ENCODE measurements at regions not wholly inside any gene's neighbourhood (a gene's known extent, or its start where the extent isn't known, plus 50 kb on each side); places are given as distances from the start of the nearest gene placed in this dataset.

- Histone ChIP-seq H3K36me3 (ENCODE audit: insufficient read depth) (no peaks in the 10 kb centered on the region), H3K79me2 (replicated peaks; ENCODE audit: insufficient read depth) (no peaks in the 10 kb centered on the region), H4K20me1 (replicated peaks; ENCODE audit: insufficient read depth) (no peaks in the 10 kb centered on the region), H2AFZ (no peak overlapping the region), H3K27ac (ENCODE audit: low read depth) (no peak overlapping the region), H3K4me3 (no peak overlapping the region), H3K9me2 (ENCODE audit: insufficient read depth) (peaks cover 2% of the 10 kb centered on the region; the same call in 1 of the 2 replicates), H3F3A (replicated peaks; ENCODE audit: low read depth) (no peaks in the 10 kb centered on the region), H3K4me2 (no peak overlapping the region), H3K27me3 (ENCODE audit: insufficient read depth) (no peaks in the 10 kb centered on the region), H3K4me1 (ENCODE audit: insufficient read depth) (no peaks in the 10 kb centered on the region)
- Mint-ChIP-seq H3K36me3 (ENCODE audit: low read depth) (peaks cover 9% of the 10 kb centered on the region; the same call in 1 of the 3 replicates), H3K9me3 (peaks cover 4% of the 10 kb centered on the region; the same call in 2 of the 3 replicates), H3K4me1 (no peaks in the 10 kb centered on the region; the same call in 2 of the 3 replicates), H3K27ac (no peak overlapping the region), H3K4me3 (no peak overlapping the region), H3K27me3 (ENCODE audit: insufficient read depth, low read depth, poor library complexity) (no peaks in the 10 kb centered on the region)
- TF ChIP-seq STAT1 (IDR thresholded peaks at IDR 0.05; ENCODE audit: unreplicated experiment) (no peak), JUNB (IDR thresholded peaks at IDR 0.05; ENCODE audit: unreplicated experiment) (no peak), CTCF (conservative IDR thresholded peaks at IDR 0.05; ENCODE audit: low read depth in 2 of 2) (no peak), ZNF331 (CRISPR knock-in tag; IDR thresholded peaks at IDR 0.05; ENCODE audit: low read depth) (no peak), EZH2 (IDR thresholded peaks at IDR 0.05; ENCODE audit: low read depth, unreplicated experiment) (no peak), EZH2phosphoT487 (IDR thresholded peaks at IDR 0.05; ENCODE audit: unreplicated experiment) (no peak), NANOG (IDR thresholded peaks at IDR 0.05; ENCODE audit: borderline replicate concordance) (no peak)
- TF ChIP-seq, protein P1, sequence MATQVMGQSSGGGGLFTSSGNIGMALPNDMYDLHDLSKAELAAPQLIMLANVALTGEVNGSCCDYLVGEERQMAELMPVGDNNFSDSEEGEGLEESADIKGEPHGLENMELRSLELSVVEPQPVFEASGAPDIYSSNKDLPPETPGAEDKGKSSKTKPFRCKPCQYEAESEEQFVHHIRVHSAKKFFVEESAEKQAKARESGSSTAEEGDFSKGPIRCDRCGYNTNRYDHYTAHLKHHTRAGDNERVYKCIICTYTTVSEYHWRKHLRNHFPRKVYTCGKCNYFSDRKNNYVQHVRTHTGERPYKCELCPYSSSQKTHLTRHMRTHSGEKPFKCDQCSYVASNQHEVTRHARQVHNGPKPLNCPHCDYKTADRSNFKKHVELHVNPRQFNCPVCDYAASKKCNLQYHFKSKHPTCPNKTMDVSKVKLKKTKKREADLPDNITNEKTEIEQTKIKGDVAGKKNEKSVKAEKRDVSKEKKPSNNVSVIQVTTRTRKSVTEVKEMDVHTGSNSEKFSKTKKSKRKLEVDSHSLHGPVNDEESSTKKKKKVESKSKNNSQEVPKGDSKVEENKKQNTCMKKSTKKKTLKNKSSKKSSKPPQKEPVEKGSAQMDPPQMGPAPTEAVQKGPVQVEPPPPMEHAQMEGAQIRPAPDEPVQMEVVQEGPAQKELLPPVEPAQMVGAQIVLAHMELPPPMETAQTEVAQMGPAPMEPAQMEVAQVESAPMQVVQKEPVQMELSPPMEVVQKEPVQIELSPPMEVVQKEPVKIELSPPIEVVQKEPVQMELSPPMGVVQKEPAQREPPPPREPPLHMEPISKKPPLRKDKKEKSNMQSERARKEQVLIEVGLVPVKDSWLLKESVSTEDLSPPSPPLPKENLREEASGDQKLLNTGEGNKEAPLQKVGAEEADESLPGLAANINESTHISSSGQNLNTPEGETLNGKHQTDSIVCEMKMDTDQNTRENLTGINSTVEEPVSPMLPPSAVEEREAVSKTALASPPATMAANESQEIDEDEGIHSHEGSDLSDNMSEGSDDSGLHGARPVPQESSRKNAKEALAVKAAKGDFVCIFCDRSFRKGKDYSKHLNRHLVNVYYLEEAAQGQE (IDR thresholded peaks at IDR 0.05; ENCODE audit: unreplicated experiment), result no peak
- DNase-seq (ENCODE audit: low spot score) (no peak), ATAC-seq (no peak)
Measured at GRCh38 chr13:90120026-90120425, 1227.5 kb upstream of the MIR17HG start.

DNA sequence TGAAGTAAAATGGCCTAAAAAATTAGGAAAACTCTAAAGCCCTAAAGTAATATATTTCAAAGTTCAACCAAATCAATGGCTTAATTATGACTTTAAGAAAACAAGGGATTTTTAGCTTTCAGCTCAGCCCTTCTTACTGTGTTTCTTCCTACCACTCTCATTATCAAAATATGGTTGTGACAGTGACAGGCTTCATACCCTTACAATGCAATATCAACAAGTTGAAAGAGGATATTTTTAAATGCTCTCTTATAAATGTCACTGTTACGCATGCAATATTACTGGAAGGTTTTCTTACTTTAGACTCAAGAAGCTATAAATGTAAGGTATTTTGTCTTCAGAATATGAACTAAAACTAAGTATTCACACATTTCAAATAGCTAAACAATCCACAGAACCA, 1225.7 kb upstream of the MIR17HG start:
- Histone ChIP-seq H4K20me1 (replicated peaks; ENCODE audit: insufficient read depth) (no peaks in the 10 kb centered on the region), H3K4me2 (no peak overlapping the region), H3K4me1 (ENCODE audit: insufficient read depth) (no peaks in the 10 kb centered on the region), H3K79me2 (replicated peaks; ENCODE audit: insufficient read depth) (no peaks in the 10 kb centered on the region), H2AFZ (no peak overlapping the region), H3F3A (replicated peaks; ENCODE audit: low read depth) (no peaks in the 10 kb centered on the region), H3K36me3 (ENCODE audit: insufficient read depth) (no peaks in the 10 kb centered on the region), H3K27ac (ENCODE audit: low read depth) (no peak overlapping the region), H3K9me2 (ENCODE audit: insufficient read depth) (no peaks in the 10 kb centered on the region; the same call in 1 of the 2 replicates), H3K27me3 (ENCODE audit: insufficient read depth) (no peaks in the 10 kb centered on the region), H3K4me3 (no peak overlapping the region)
- DNase-seq (ENCODE audit: low spot score) (no peak), ATAC-seq (no peak)
- Mint-ChIP-seq H3K4me3 (no peak overlapping the region), H3K9me3 (peaks cover 4% of the 10 kb centered on the region; the same call in 2 of the 3 replicates), H3K27ac (no peak overlapping the region), H3K27me3 (ENCODE audit: insufficient read depth, low read depth, poor library complexity) (no peaks in the 10 kb centered on the region), H3K36me3 (ENCODE audit: low read depth) (peaks cover 9% of the 10 kb centered on the region; the same call in 1 of the 3 replicates), H3K4me1 (no peaks in the 10 kb centered on the region; the same call in 2 of the 3 replicates)
- TF ChIP-seq CTCF (conservative IDR thresholded peaks at IDR 0.05; ENCODE audit: low read depth in 2 of 2) (no peak), JUNB (IDR thresholded peaks at IDR 0.05; ENCODE audit: unreplicated experiment) (no peak), STAT1 (IDR thresholded peaks at IDR 0.05; ENCODE audit: unreplicated experiment) (no peak), CREB1 (CRISPR knock-in tag; IDR thresholded peaks at IDR 0.05; ENCODE audit: low read depth) (no peak), EZH2phosphoT487 (IDR thresholded peaks at IDR 0.05; ENCODE audit: unreplicated experiment) (no peak), NANOG (IDR thresholded peaks at IDR 0.05; ENCODE audit: borderline replicate concordance) (no peak), EZH2 (IDR thresholded peaks at IDR 0.05; ENCODE audit: low read depth, unreplicated experiment) (no peak), ZNF114 (CRISPR knock-in tag; IDR thresholded peaks at IDR 0.05) (no peak)
- TF ChIP-seq, protein P2, sequence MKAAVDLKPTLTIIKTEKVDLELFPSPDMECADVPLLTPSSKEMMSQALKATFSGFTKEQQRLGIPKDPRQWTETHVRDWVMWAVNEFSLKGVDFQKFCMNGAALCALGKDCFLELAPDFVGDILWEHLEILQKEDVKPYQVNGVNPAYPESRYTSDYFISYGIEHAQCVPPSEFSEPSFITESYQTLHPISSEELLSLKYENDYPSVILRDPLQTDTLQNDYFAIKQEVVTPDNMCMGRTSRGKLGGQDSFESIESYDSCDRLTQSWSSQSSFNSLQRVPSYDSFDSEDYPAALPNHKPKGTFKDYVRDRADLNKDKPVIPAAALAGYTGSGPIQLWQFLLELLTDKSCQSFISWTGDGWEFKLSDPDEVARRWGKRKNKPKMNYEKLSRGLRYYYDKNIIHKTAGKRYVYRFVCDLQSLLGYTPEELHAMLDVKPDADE (IDR thresholded peaks at IDR 0.05), result no peak
- TF ChIP-seq, protein P1 (IDR thresholded peaks at IDR 0.05; ENCODE audit: unreplicated experiment), result no peak

Data from GM23338 (cell line).